NCI-H345 treated with DMSO at 0.1 percent for 48 hours (cell line): ENCODE measurements at regions not wholly inside any gene's neighbourhood (a gene's known extent, or its start where the extent isn't known, plus 50 kb on each side); places are given as distances from the start of the nearest gene placed in this dataset.
A peak's percentile ranks its signal among the peaks of the same experiment; 100 is the strongest.
"Not testable (repeated sequence)": the region's sequence is repeated elsewhere in the genome, so short reads cannot be mapped to it uniquely, and the experiment has no call there.

ENCODE experiments used
- DNase-seq: peaks from one replicate; lab custom pipeline; 2025; ENCODE audit not compliant: unreplicated experiment; lab: John Stamatoyannopoulos, UW

- no peak for DNase-seq
Observed at GRCh38 chr7:153070141-153070540, 310.6 kb downstream of the ACTR3B start.

- peak; percentile 34 for DNase-seq
Observed at GRCh38 chr7:153072806-153073205, 313.3 kb downstream of the ACTR3B start.

GRCh38 chr7:153076289-153076688, 316.7 kb downstream of the ACTR3B start:
- not testable (repeated sequence) for DNase-seq

- DNase-seq = no peak
Observed at GRCh38 chr7:153081496-153081895, 321.9 kb downstream of the ACTR3B start.

- DNase-seq = peak; percentile 72
Observed at GRCh38 chr7:153084278-153084677, 324.7 kb downstream of the ACTR3B start.

- no peak for DNase-seq
Observed at GRCh38 chr7:153087498-153087897, 327.9 kb downstream of the ACTR3B start.

GRCh38 chr7:153088601-153089000, 329.0 kb downstream of the ACTR3B start:
- no peak for DNase-seq

GRCh38 chr7:153090209-153090608, 330.7 kb downstream of the ACTR3B start:
- no peak for DNase-seq

GRCh38 chr7:153090764-153091163, 331.2 kb downstream of the ACTR3B start:
- no peak for DNase-seq

- no peak for DNase-seq
Observed at GRCh38 chr7:153091477-153091876, 331.9 kb downstream of the ACTR3B start.

- DNase-seq = no peak
Observed at GRCh38 chr7:153097511-153098201, 338.1 kb downstream of the ACTR3B start.

GRCh38 chr7:153099235-153099634, 339.7 kb downstream of the ACTR3B start:
- DNase-seq = no peak

GRCh38 chr7:153100691-153101237, 341.2 kb downstream of the ACTR3B start:
- no peak for DNase-seq

- no peak for DNase-seq
Observed at GRCh38 chr7:153103202-153103601, 343.6 kb downstream of the ACTR3B start.

GRCh38 chr7:153107826-153108225, 348.3 kb downstream of the ACTR3B start:
- no peak for DNase-seq

GRCh38 chr7:153109566-153109965, 350.0 kb downstream of the ACTR3B start:
- no peak for DNase-seq

- no peak for DNase-seq
Observed at GRCh38 chr7:153110606-153111005, 351.1 kb downstream of the ACTR3B start.

GRCh38 chr7:153122255-153122654, 362.7 kb downstream of the ACTR3B start:
- not testable (repeated sequence) for DNase-seq

- no peak for DNase-seq
Observed at GRCh38 chr7:153130052-153130451, 370.5 kb downstream of the ACTR3B start.

- no peak for DNase-seq
Observed at GRCh38 chr7:153151766-153152165, 392.2 kb downstream of the ACTR3B start.

GRCh38 chr7:153152801-153153422, 393.4 kb downstream of the ACTR3B start:
- DNase-seq = no peak

GRCh38 chr7:153158149-153158548, 398.6 kb downstream of the ACTR3B start:
- DNase-seq = no peak
